ENCODE measurements at regions not wholly inside any gene's neighbourhood (a gene's known extent, or its start where the extent isn't known, plus 50 kb on each side); places are given as distances from the start of the nearest gene placed in this dataset.
A peak's percentile ranks its signal among the peaks of the same experiment; 100 is the strongest.

DNA sequence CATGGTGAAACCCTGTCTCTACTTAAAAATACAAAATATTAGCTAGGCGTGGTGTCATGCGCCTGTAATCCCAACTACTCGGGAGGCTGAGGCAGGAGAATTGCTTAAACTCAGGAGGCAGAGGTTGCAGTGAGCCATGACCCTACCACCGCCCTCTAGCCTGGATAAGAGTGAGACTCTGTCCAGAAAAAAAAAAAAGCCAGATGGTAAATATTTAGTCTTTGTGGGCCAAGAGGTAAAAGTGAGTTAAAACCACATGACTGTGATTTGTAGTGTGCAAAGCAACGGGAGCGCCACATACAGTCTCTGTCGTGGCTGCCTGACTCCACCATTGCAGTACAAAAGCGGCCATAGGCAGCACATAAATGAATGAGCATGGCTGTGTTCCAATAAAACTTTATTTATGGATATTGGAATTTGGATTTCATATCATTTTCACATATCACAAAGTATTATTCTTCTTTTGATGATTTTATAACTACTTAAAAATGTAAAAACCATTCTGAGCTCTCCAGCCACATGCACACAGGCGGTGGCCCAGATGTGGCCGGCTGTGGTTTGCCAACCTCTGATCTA, 51.8 kb upstream of the CASZ1 start:
- ATAC-seq (peak; percentile 94), DNase-seq (ENCODE audit: low spot score) (peak; percentile 59)

GRCh38 chr1:10850026-10850425, 53.6 kb upstream of the CASZ1 start:
- ATAC-seq (no peak), DNase-seq (ENCODE audit: low spot score) (no peak)

GRCh38 chr1:10851024-10852013, 54.9 kb upstream of the CASZ1 start:
- ATAC-seq = no peak
- DNase-seq (ENCODE audit: low spot score) = no peak

DNA sequence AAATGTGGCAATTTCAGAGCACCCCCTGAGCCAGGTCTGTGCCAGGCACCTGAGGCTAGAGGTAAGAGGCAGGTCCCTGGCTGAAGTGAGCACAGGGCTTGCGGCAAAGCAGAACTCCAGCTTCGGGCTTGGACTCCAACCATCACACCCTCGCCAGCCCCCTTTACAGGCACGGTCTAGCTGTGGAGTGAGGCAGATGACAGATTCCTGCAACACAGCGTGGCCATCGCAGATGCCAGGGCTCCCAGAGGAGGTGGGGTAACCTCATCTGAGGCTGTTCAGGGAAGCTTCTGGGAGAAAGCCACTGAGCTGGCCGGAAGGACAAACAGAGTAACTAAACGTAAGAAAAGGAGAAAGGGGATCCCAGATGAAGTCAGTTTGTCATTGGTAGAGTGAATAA, 55.6 kb upstream of the CASZ1 start:
- ATAC-seq = no peak

DNA sequence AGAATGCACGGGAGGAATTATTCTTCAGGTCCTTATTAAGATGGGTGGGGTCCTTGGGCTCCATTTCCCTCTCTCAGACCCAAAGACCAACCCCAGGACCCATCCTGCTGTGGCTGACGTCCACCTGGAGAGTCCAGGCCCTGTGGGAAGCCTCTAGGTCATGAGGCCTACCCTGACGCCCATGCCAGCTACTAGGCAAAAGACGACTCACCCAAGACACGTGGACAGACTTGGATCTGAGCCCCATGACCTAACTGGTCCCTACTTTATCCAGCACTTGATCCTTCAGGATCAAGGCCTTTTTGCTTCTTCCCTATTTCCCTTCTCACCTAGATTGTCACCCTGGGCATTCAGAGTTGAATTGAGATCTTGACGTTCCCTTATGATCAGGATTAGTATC, 56.0 kb upstream of the CASZ1 start:
- ATAC-seq (no peak), DNase-seq (ENCODE audit: low spot score) (no peak)

More for the DNA sequence above, 55.6 kb upstream of the CASZ1 start:
- no peak for DNase-seq (ENCODE audit: low spot score)

- no peak for DNase-seq (ENCODE audit: low spot score)
- ATAC-seq = no peak
These were observed 56.6 kb upstream of the CASZ1 start for GRCh38 chr1:10852998-10853520.

GRCh38 chr1:10853701-10854100, 57.3 kb upstream of the CASZ1 start:
- no peak for DNase-seq (ENCODE audit: low spot score)
- ATAC-seq = no peak

- no peak for DNase-seq (ENCODE audit: low spot score)
- ATAC-seq = no peak
These were observed 58.5 kb upstream of the CASZ1 start for GRCh38 chr1:10854856-10855459.

GRCh38 chr1:10856176-10856683, 59.8 kb upstream of the CASZ1 start:
- no peak for DNase-seq (ENCODE audit: low spot score)
- ATAC-seq = no peak

DNA sequence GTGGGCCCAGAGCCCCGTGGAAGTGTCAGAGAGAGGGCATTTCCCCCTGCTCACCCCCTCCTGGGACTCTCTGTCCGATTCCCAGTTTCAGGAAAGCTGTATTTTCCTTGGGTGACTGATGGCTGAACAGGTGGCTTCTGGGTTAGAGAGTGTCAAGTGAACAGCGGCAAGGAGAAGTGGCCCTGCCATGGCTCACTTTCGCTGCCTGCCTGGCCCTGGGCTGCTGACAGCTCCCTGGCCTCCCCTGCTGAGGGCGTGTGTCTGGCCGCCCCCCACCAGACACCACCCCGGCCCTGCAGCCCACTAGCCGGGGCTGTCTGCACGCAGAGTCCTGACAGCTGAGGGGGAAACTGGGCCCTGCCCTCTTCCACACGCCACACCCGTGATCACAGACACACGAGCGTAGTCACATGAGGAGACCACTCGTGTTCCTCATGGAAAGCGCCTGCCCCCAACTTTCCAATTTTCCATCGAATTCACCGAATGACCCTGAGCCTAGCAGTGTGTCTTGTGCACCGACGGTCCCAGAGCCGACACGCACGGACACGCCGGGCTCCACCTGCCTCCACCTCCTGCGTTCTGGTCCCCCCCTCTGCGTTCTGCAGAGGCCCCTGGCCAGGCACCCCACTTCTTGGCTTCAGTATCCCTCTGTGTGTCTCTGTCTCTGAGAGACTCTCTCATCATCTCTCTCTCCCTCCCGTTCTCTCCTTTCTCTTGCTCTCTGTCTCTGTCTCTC, 60.6 kb upstream of the CASZ1 start:
- no peak for DNase-seq (ENCODE audit: low spot score)
- no peak for ATAC-seq

DNA sequence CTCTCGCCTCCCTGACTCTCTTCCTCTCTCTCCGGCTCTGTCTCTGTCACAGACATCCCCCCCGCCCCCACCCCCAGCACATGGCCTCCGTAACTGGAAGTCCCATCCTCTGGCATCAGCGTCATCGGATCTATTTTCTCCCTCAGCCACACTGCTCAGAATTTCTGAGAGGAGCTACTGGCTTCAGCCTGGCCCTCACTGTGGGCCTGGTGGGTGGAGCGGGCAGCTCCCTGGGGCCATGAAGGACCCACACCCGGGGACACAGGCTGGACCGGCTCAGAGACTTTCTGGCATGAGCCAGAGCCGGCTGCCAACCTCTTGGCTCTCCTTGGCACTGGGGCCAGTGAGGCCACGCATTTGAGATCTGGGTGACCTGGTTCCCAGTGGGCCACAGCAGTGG, 61.2 kb upstream of the CASZ1 start:
- no peak for DNase-seq (ENCODE audit: low spot score)

GRCh38 chr1:10860218-10860617, 63.8 kb upstream of the CASZ1 start:
- ATAC-seq = no peak
- no peak for DNase-seq (ENCODE audit: low spot score)

More for the DNA sequence above, 61.2 kb upstream of the CASZ1 start:
- no peak for ATAC-seq

DNA sequence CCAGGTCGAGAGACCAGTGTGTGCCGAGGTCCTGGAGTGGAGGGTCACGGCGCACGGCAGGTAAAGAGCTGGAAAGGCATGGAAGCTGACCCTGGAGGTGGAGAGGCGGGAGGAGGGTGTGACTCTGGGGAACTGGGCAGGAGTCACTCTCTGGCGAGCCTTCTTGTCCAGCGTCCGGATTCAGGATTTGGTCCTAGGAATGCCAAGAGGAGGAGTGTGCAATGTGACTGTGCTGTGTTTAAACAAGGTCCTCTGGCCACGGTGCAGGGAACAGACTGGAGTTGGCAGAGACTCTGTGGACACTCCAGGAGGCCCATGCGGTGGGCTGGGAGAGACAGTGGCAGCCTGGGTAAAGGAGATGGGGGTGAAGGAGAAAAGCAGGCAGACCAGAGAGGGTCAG, 64.2 kb upstream of the CASZ1 start:
- ATAC-seq = peak; percentile 95
- peak; percentile 79 for DNase-seq (ENCODE audit: low spot score)

GRCh38 chr1:10861822-10862221, 65.4 kb upstream of the CASZ1 start:
- ATAC-seq (no peak), DNase-seq (ENCODE audit: low spot score) (no peak)

- ATAC-seq (no peak), DNase-seq (ENCODE audit: low spot score) (no peak)
These were observed 66.4 kb upstream of the CASZ1 start for GRCh38 chr1:10862743-10863335.

DNA sequence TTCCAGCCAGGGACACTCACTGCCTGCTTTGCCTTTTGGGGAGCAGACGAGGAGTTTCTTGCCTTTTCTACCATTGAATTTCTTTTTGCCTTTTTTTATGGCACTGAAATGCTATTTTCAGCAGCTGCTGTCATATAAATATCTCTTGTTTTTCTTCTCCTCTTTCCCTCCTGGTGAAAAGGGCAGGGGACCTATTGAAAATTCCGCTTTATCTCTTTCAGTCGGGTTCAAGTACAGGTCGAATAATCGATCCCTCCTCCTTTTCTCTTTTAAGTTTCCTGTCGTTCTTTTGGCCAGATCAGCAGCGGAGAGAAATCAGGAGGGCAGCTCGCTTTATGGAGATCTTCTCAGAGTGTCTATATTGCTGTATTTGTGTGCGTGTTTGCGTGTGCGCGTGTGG, 67.4 kb upstream of the CASZ1 start:
- DNase-seq (ENCODE audit: low spot score) (no peak), ATAC-seq (no peak)

DNA sequence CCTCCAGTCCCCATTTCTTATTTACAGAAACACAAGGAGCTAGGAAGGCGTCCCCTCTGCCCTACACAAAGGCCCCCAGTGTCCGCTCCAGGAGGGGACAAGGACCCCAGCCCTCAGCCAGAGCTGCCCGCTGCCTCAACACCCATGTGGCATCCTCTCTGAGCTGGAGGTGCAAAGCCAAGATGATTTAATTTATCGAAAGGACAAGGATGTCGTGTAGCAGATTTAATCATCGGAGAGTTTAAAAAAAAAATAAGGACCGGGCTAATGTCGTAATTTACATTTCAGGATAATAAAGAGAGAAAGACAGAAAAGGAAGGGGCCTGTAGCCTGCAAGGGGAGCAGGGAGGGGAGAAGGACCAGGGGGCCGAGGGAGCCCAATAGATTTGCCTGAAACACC, 68.3 kb upstream of the CASZ1 start:
- no peak for DNase-seq (ENCODE audit: low spot score)
- ATAC-seq = no peak

GRCh38 chr1:10865518-10866320, 69.3 kb upstream of the CASZ1 start:
- ATAC-seq (no peak), DNase-seq (ENCODE audit: low spot score) (no peak)

DNA sequence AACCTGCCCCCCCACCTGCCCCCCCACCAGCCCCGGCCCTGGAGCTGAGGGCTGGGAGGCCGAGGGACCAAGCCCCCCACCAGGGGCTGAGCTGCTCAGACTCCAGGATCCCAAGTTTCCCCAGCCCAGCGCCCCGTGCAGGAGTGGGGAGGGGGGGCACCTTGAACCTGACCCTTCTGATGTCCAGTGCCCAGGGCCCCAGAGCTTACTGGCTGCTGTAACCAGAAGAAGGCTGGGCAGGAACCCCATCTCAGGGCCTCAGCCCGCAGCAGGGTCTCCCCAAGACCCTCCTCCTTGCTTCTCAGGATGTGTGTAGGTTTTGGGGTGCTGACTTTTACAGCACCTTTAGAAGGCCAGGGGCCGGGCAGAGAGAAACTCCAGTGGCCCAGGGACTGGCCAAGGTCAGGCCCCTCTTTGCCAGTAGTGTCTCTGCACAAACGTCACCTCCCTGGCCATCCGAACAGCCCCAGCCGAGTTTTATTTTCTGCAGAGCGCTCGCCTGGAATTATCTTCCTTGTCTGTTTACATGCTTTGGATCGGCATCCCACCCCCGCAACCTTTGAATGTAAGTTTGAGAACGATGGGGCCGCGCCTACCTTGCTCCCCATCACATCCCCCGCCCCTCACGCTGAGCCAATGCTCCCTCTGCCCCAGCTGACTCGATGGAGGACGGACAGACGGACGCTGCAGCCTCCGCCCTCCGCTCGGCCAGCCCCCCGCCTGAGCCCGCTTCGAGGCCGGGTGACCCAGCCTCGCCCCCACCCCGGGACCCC, 70.1 kb upstream of the CASZ1 start:
- DNase-seq (ENCODE audit: low spot score) = no peak
- ATAC-seq = peak; percentile 5
